Neural cell (in vitro differentiated cells): ENCODE measurements at regions not wholly inside any gene's neighbourhood (a gene's known extent, or its start where the extent isn't known, plus 50 kb on each side); places are given as distances from the start of the nearest gene placed in this dataset.

ENCODE experiments used
- H2AFZ ChIP-seq: fragments of 200-600, 300-800 bp; sonication (generic), shearing (Covaris generic); 2 replicates; pipeline ENCODE4 v1.6.0; 2014; ENCODE audit warnings: low read depth, mild to moderate bottlenecking, antibody characterized with exemption, low read length, moderate library complexity
- H3F3A ChIP-seq: fragments of 200-600 bp; shearing (Covaris generic); 2 replicates; pipeline ENCODE4 v1.6.1; 2016; ENCODE audit warnings: mild to moderate bottlenecking, moderate library complexity, mixed read lengths, antibody characterized with exemption, low read length; ENCODE audit not compliant: insufficient read depth, poor library complexity, severe bottlenecking
- H3K27ac ChIP-seq: fragments of 200-600, 300-800 bp; sonication (generic), shearing (Covaris generic); 2 replicates; pipeline ENCODE4 v1.5.1; 2014; ENCODE audit warnings: mild to moderate bottlenecking, low read length, moderate library complexity
- H3K27me3 ChIP-seq: fragments of 300-800, 200-600 bp; sonication (generic), shearing (Covaris generic); 2 replicates; pipeline ENCODE4 v1.6.0; 2014; ENCODE audit warnings: mild to moderate bottlenecking, low read depth, low read length, moderate library complexity; ENCODE audit not compliant: insufficient read depth
- H3K36me3 ChIP-seq: fragments of 300-800, 200-600 bp; sonication (generic), shearing (Covaris generic); 2 replicates; pipeline ENCODE4 v1.5.1; 2014; ENCODE audit warnings: mild to moderate bottlenecking, antibody characterized with exemption, low read length, moderate library complexity; ENCODE audit not compliant: insufficient read depth
- H3K4me2 ChIP-seq: fragments of 300-800, 200-600 bp; sonication (generic), shearing (Covaris generic); 2 replicates; pipeline ENCODE4 v1.6.0; 2014; ENCODE audit warnings: mild to moderate bottlenecking, low read length
- H3K4me3 ChIP-seq: fragments of 300-800, 200-600 bp; sonication (generic), shearing (Covaris generic); 2 replicates; pipeline ENCODE4 v1.5.1; 2014; ENCODE audit warnings: mild to moderate bottlenecking, low read length, moderate library complexity
- H3K79me2 ChIP-seq: fragments of 200-600 bp; shearing (Covaris generic); replicated peaks from 2 replicates; pipeline ENCODE4 v1.6.0; 2014; ENCODE audit warnings: mild to moderate bottlenecking, low read length, moderate library complexity; ENCODE audit not compliant: insufficient read depth
- H3K9ac ChIP-seq: fragments of 300-800, 200-600 bp; sonication (generic), shearing (Covaris generic); 2 replicates; pipeline ENCODE4 v1.6.1; 2016; ENCODE audit warnings: mild to moderate bottlenecking, low read length, mixed read lengths
- H3K9me2 ChIP-seq: fragments of 200-600 bp; shearing (Covaris generic); 2 replicates; pipeline ENCODE4 v1.6.1; 2016; ENCODE audit warnings: mild to moderate bottlenecking, low read length, mixed read lengths; ENCODE audit not compliant: insufficient read depth
- H3K9me3 ChIP-seq: fragments of 200-600, 300-800 bp; sonication (generic), shearing (Covaris generic); 2 replicates; pipeline ENCODE4 v1.6.1; 2016; ENCODE audit warnings: mild to moderate bottlenecking, mixed run types, low read length, moderate library complexity, mixed read lengths
- H4K20me1 ChIP-seq: fragments of 200-600 bp; shearing (Covaris generic); 2 replicates; pipeline ENCODE4 v1.6.1; 2016; ENCODE audit warnings: mild to moderate bottlenecking, mixed run types; ENCODE audit not compliant: insufficient read depth
- CTCF ChIP-seq: fragments of 450-650 bp; IDR thresholded peaks from 2 replicates; pipeline ENCODE4 v1.5.1; 2014; ENCODE audit warnings: antibody characterized with exemption, mild to moderate bottlenecking, moderate library complexity; ENCODE audit not compliant: poor library complexity, severe bottlenecking
- EP300 ChIP-seq: fragments of 450-650 bp; conservative IDR thresholded peaks from 2 replicates; pipeline ENCODE4 v1.6.1; 2014; ENCODE audit warnings: antibody characterized with exemption, mild to moderate bottlenecking, moderate library complexity; ENCODE audit not compliant: poor library complexity, severe bottlenecking
- EZH2 ChIP-seq: fragments of 200-600, 300-800 bp; shearing (Covaris generic), sonication (generic); IDR thresholded peaks from 2 replicates; pipeline ENCODE4 v1.6.1; 2014; ENCODE audit warnings: antibody characterized with exemption, low read length, borderline replicate concordance, mild to moderate bottlenecking; ENCODE audit not compliant: insufficient read depth, poor library complexity, severe bottlenecking
- MXI1 ChIP-seq: fragments of 450-650 bp; conservative IDR thresholded peaks from 2 replicates; pipeline ENCODE4 v1.6.1; 2014; ENCODE audit warnings: antibody characterized with exemption, mild to moderate bottlenecking; ENCODE audit not compliant: poor library complexity, severe bottlenecking
- POLR2AphosphoS5 ChIP-seq: IDR thresholded peaks from 2 replicates; pipeline ENCODE4 v1.6.1; 2012
- RAD21 ChIP-seq: fragments of 450-650 bp; conservative IDR thresholded peaks from 2 replicates; pipeline ENCODE4 v1.6.1; 2014; ENCODE audit warnings: antibody characterized with exemption, mild to moderate bottlenecking, moderate library complexity
- REST ChIP-seq: IDR thresholded peaks from 2 replicates; pipeline ENCODE4 v1.6.1; 2012; ENCODE audit warnings: borderline replicate concordance
- SMC3 ChIP-seq: fragments of 450-650 bp; conservative IDR thresholded peaks from 2 replicates; pipeline ENCODE4 v1.6.1; 2014; ENCODE audit warnings: antibody characterized with exemption, mild to moderate bottlenecking, moderate library complexity; ENCODE audit not compliant: poor library complexity
- TAF1 ChIP-seq: IDR thresholded peaks from 2 replicates; pipeline ENCODE4 v1.6.1; 2012; ENCODE audit warnings: low read depth

- Histone ChIP-seq H3K4me3 (no peak overlapping the region), H2AFZ (no peak overlapping the region), H3K27me3 (no peaks in the 10 kb centered on the region), H3K79me2 (no peaks in the 10 kb centered on the region), H3K9me2 (no peaks in the 10 kb centered on the region), H3K27ac (no peak overlapping the region), H3K36me3 (no peaks in the 10 kb centered on the region), H4K20me1 (no peaks in the 10 kb centered on the region), H3K4me2 (no peak overlapping the region), H3K9me3 (no peaks in the 10 kb centered on the region), H3F3A (no peaks in the 10 kb centered on the region), H3K9ac (no peak overlapping the region)
- no peak for TF ChIP-seq SMC3
- TF ChIP-seq EZH2 = no peak
- no peak for TF ChIP-seq RAD21
- no peak for TF ChIP-seq EP300
- TF ChIP-seq TAF1 = no peak
Measured at GRCh38 chr1:217315346-217315745, 315.5 kb downstream of the GPATCH2 start.

- Histone ChIP-seq H3K9me3 (no peaks in the 10 kb centered on the region), H3K9ac (no peak overlapping the region), H3K27me3 (no peaks in the 10 kb centered on the region), H3K4me3 (no peak overlapping the region), H3K9me2 (no peaks in the 10 kb centered on the region), H3K27ac (no peak overlapping the region), H3K4me2 (no peak overlapping the region), H3F3A (no peaks in the 10 kb centered on the region), H4K20me1 (no peaks in the 10 kb centered on the region), H3K79me2 (no peaks in the 10 kb centered on the region), H3K36me3 (no peaks in the 10 kb centered on the region), H2AFZ (no peak overlapping the region)
- TF ChIP-seq RAD21 = no peak
- no peak for TF ChIP-seq EP300
- TF ChIP-seq REST = no peak
- no peak for TF ChIP-seq MXI1
- TF ChIP-seq EZH2 = no peak
Measured at GRCh38 chr1:217313096-217313495, 317.8 kb downstream of the GPATCH2 start.

- no peaks in the 10 kb centered on the region for H3K9me2 ChIP-seq
- no peaks in the 10 kb centered on the region for H3F3A ChIP-seq
- H3K27ac ChIP-seq = no peak overlapping the region
- H3K36me3 ChIP-seq = no peaks in the 10 kb centered on the region
- H3K79me2 ChIP-seq = no peaks in the 10 kb centered on the region
- no peaks in the 10 kb centered on the region for H3K27me3 ChIP-seq
- H3K4me2 ChIP-seq = no peak overlapping the region
- H3K9ac ChIP-seq = no peak overlapping the region
- no peaks in the 10 kb centered on the region for H3K9me3 ChIP-seq
- no peak overlapping the region for H2AFZ ChIP-seq
- no peak overlapping the region for H3K4me3 ChIP-seq
- TF ChIP-seq MXI1 = no peak
- TF ChIP-seq RAD21 = no peak
- TF ChIP-seq CTCF = no peak
- TF ChIP-seq POLR2AphosphoS5 = no peak
- TF ChIP-seq EZH2 = no peak
- no peak for TF ChIP-seq REST
- TF ChIP-seq EP300 = no peak
- TF ChIP-seq SMC3 = no peak
- TF ChIP-seq TAF1 = no peak
- no peaks in the 10 kb centered on the region for H4K20me1 ChIP-seq
Measured at GRCh38 chr1:217311766-217312165, 319.1 kb downstream of the GPATCH2 start.
